Endothelial cell of umbilical vein (primary cell): ENCODE measurements at regions not wholly inside any gene's neighbourhood (a gene's known extent, or its start where the extent isn't known, plus 50 kb on each side); places are given as distances from the start of the nearest gene placed in this dataset.

Experiments
- BruUV-seq: library from RNA; stranded (reverse); fragments of 400-500 nt; replicated peaks from 2 replicates; lab custom pipeline; 2021; lab: Mats Ljungman, UMichigan
- CTCF ChIA-PET: fragments of 300-600, 350-600 bp; sonication (Branson Sonifier 250); formaldehyde crosslinking; loops from one replicate; lab custom pipeline; 2021; ENCODE audit warnings: antibody characterized with exemption, inconsistent platforms; lab: Charles Lee
- POLR2A ChIA-PET: fragments of 300-600, 350-600 bp; sonication (Branson Sonifier 250); formaldehyde crosslinking; loops from one replicate; lab custom pipeline; 2021; ENCODE audit warnings: antibody characterized with exemption, inconsistent platforms; lab: Charles Lee
- DNase-seq: peaks from one replicate; pipeline ENCODE4 v3.0.0-alpha.2; 2011; ENCODE audit warnings: low read depth, low spot score
- FAIRE-seq: peaks from 2 replicates; lab custom pipeline; 2011; peaks lifted over from hg19 to GRCh38; lab: Jason Lieb, UNC
- H2AFZ ChIP-seq: 2 replicates; pipeline ENCODE4 v1.6.0; 2012; ENCODE audit warnings: low read depth, low read length, control low read depth, inconsistent platforms
- H3K27ac ChIP-seq: 2 replicates; pipeline ENCODE4 v1.5.1; 2011; ENCODE audit warnings: low read depth, mild to moderate bottlenecking, control low read depth, low read length, moderate library complexity; ENCODE audit not compliant: insufficient read depth
- H3K27me3 ChIP-seq, 2 experiments: 2 replicates each; pipeline versions ENCODE4 v1.6.0 to v1.6.1; 2011; ENCODE audit warnings: low read length in 2 of 2, mixed read lengths in 1 of 2; ENCODE audit not compliant: control insufficient read depth in 2 of 2, insufficient read depth in 2 of 2
- H3K36me3 ChIP-seq, 2 experiments: 2 replicates in 1 of 2; 3 replicates in 1 of 2; pipeline ENCODE4 v1.5.1; 2011; ENCODE audit warnings: low read length in 2 of 2, mild to moderate bottlenecking in 1 of 2, moderate library complexity in 1 of 2; ENCODE audit not compliant: control insufficient read depth in 2 of 2, insufficient read depth in 2 of 2; ENCODE audit errors: extremely low read depth in 1 of 2
- H3K4me1 ChIP-seq: 3 replicates; pipeline ENCODE4 v1.5.1; 2011; ENCODE audit warnings: mild to moderate bottlenecking, low read length; ENCODE audit not compliant: control insufficient read depth, insufficient read depth; ENCODE audit errors: extremely low read depth
- H3K4me2 ChIP-seq: 2 replicates; pipeline ENCODE4 v1.6.1; 2011; ENCODE audit warnings: low read length, control low read depth, mixed read lengths; ENCODE audit not compliant: insufficient read depth
- H3K4me3 ChIP-seq, 3 experiments: fragments of 200-600 bp in 1 of 3; sonication (generic), shearing (Covaris generic) in 1 of 3; replicated peaks in 1 of 3; 2 replicates each; pipeline ENCODE4 v1.5.1; 2011 to 2016; ENCODE audit warnings: control low read depth in 3 of 3, low read length in 3 of 3, mild to moderate bottlenecking in 2 of 3, inconsistent platforms in 1 of 3, low read depth in 1 of 3, moderate library complexity in 1 of 3; ENCODE audit not compliant: insufficient read depth in 1 of 3
- H3K79me2 ChIP-seq: 2 replicates; pipeline ENCODE4 v1.6.0; 2012; ENCODE audit warnings: low read length, inconsistent platforms; ENCODE audit not compliant: control insufficient read depth, insufficient read depth
- H3K9ac ChIP-seq: replicated peaks from 2 replicates; pipeline ENCODE3; 2011; ENCODE audit warnings: low read length, control low read depth; ENCODE audit not compliant: insufficient read depth; ENCODE audit errors: extremely low read depth
- H3K9me1 ChIP-seq: replicated peaks from 3 replicates; pipeline ENCODE4 v1.6.0; 2011; ENCODE audit warnings: mild to moderate bottlenecking, low read length; ENCODE audit not compliant: control insufficient read depth, insufficient read depth; ENCODE audit errors: extremely low read depth
- H3K9me3 ChIP-seq: replicated peaks from 2 replicates; pipeline ENCODE4 v1.5.1; 2012; ENCODE audit warnings: low read length, inconsistent platforms; ENCODE audit not compliant: control insufficient read depth, insufficient read depth
- H4K20me1 ChIP-seq: replicated peaks from 2 replicates; pipeline ENCODE3; 2011; ENCODE audit warnings: mild to moderate bottlenecking, low read length; ENCODE audit not compliant: control insufficient read depth, insufficient read depth; ENCODE audit errors: extremely low read depth
- CTCF ChIP-seq, 2 donors: IDR thresholded peaks; 1 replicate in 1 of 2; 2 replicates in 1 of 2; pipeline ENCODE4 v1.5.1; 2011; ENCODE audit warnings: low read length in 2 of 2, mild to moderate bottlenecking in 2 of 2, moderate library complexity in 2 of 2, control low read depth in 1 of 2, inconsistent platforms in 1 of 2, low read depth in 1 of 2; ENCODE audit not compliant: insufficient read depth in 1 of 2; ENCODE audit errors: extremely low read depth in 1 of 2
- EZH2 ChIP-seq: IDR thresholded peaks from 2 replicates; pipeline ENCODE4 v1.6.1; 2012; ENCODE audit warnings: borderline replicate concordance, low read depth, mild to moderate bottlenecking, moderate library complexity, low read length, inconsistent platforms; ENCODE audit not compliant: severe bottlenecking
- FOS ChIP-seq: IDR thresholded peaks from 2 replicates; pipeline ENCODE4 v1.6.1; 2011; ENCODE audit warnings: mild to moderate bottlenecking, low read length, moderate library complexity, borderline replicate concordance; ENCODE audit not compliant: insufficient read depth
- GATA2 ChIP-seq: IDR thresholded peaks from 2 replicates; pipeline ENCODE4 v1.7.0; 2011; ENCODE audit warnings: low read depth, mild to moderate bottlenecking, moderate library complexity, mixed read lengths, low read length; ENCODE audit not compliant: insufficient read length, insufficient read depth
- JUN ChIP-seq: IDR thresholded peaks from 2 replicates; pipeline ENCODE4 v1.6.1; 2011; ENCODE audit warnings: borderline replicate concordance, low read depth; ENCODE audit not compliant: insufficient read length, insufficient read depth
- MAX ChIP-seq: IDR thresholded peaks from 2 replicates; pipeline ENCODE4 v1.6.1; 2011; ENCODE audit not compliant: insufficient read depth, insufficient read length
- MYC ChIP-seq: IDR thresholded peaks from one replicate; pipeline ENCODE4 v1.6.1; 2011; ENCODE audit warnings: mild to moderate bottlenecking, low read depth, low read length
- POLR2A ChIP-seq: IDR thresholded peaks from 2 replicates; pipeline ENCODE4 v1.6.1; 2012; ENCODE audit warnings: low read depth, mild to moderate bottlenecking, control low read depth, low read length
- POLR2AphosphoS5 ChIP-seq: IDR thresholded peaks from 2 replicates; pipeline ENCODE4 v1.6.1; 2012; ENCODE audit warnings: low read depth, mild to moderate bottlenecking, control low read depth, low read length, moderate library complexity; ENCODE audit not compliant: insufficient read depth
- dilution Hi-C: fragments of 300-500 bp; cut with MboI; formaldehyde crosslinking; loops from one replicate; pipeline ENCODE4 v1.15.0; 2019; ENCODE audit warnings: low sequenced_read_pairs; ENCODE audit not compliant: extremely low pct_ligation_motif_present
- intact Hi-C: fragments of 100-400 bp; cut with micrococcal nuclease; formaldehyde crosslinking; loops from one replicate; pipeline ENCODE4 v1.10.0; 2022

- Histone ChIP-seq H2AFZ (peak overlapping the region; percentile 84), H3K79me2 (no peaks in the 10 kb centered on the region), H3K4me3 (no peak overlapping the region), H3K9me1 (no peaks in the 10 kb centered on the region), H3K9me3 (no peaks in the 10 kb centered on the region), H3K27me3 (peaks cover 14 to 18% of the 10 kb centered on the region in 2 experiments), H3K27ac (no peak overlapping the region), H4K20me1 (no peaks in the 10 kb centered on the region), H3K4me1 (peaks cover 7% of the 10 kb centered on the region), H3K4me2 (no peak overlapping the region), H3K36me3 (no peaks in the 10 kb centered on the region), H3K9ac (peak overlapping the region; percentile 18)
- DNase-seq, result peak; percentile 84
- ChIA-PET POLR2A (no interaction called here), CTCF (interaction anchor here (0.9 kb wide), 1 partner anchor 17 kb away, joined by 3 read pairs; no protein-coding TSS in a partner anchor)
- dilution Hi-C loops, result no loop called here
- no TSS peak for BruUV-seq
- FAIRE-seq, result peak; percentile 93
- peak; percentile 75 for TF ChIP-seq FOS
- no peak for TF ChIP-seq EZH2
- peak; percentile 12 for TF ChIP-seq JUN
- peak; percentile 72 for TF ChIP-seq MAX
- no peak for TF ChIP-seq MYC
- TF ChIP-seq POLR2A, result peak; percentile 27
- peak; percentile 48 for TF ChIP-seq POLR2AphosphoS5
- TF ChIP-seq CTCF (IDR thresholded peaks at IDR 0.05; ENCODE audit: extremely low read depth in 1 of 2, insufficient read depth in 1 of 2, low read depth in 1 of 2, low read length in 2 of 2), result no peak
- TF ChIP-seq GATA2, result peak; percentile 52
- intact Hi-C loops, result loop anchor here (5.0 kb wide), 1 partner anchor 61 kb away; no protein-coding TSS in a partner anchor
These were observed 90.0 kb upstream of the TAF1B start for GRCh38 chr2:9753276-9753600.
